ENCODE measurements at regions not wholly inside any gene's neighbourhood (a gene's known extent, or its start where the extent isn't known, plus 50 kb on each side); places are given as distances from the start of the nearest gene placed in this dataset.
A peak's percentile ranks its signal among the peaks of the same experiment; 100 is the strongest.

DNA sequence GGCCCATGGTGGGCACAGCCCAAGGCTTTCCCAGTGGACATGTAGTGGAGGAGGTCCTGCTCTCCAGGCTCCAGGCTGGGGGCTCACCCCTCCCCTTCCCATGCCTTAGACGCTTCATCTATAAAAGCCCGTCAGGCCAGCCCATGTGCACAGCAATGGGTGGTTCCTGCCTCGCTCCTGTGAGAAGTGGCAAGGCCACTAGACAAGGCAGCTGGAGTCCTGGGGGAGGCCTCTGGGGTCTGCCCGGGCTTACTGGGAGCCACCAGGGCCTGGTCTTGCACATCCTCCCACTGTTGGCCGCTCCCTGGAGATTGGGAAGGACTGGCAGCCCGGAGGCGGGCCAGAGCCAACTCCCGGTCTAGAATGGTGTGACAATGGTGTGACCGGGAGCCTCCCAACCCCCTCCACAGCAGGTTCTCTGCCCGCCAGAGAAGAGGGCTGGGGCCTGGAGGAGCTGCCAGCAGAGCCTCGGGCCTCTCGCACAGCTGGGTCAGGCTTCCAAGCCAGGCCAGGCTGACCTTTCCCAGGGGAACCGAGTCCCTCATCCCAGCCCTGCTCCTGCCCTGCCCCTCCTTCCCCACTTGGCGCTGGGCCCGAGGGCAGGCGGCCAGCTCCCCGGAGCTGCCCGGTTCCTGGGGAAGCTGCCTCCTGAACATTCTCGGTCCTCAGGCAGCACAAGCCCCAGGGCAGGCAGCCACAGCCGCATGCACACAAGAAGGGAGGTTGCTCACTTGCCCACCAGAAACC is 97.9 kb downstream of the RFLNA start:
- DNase-seq = no peak

DNA sequence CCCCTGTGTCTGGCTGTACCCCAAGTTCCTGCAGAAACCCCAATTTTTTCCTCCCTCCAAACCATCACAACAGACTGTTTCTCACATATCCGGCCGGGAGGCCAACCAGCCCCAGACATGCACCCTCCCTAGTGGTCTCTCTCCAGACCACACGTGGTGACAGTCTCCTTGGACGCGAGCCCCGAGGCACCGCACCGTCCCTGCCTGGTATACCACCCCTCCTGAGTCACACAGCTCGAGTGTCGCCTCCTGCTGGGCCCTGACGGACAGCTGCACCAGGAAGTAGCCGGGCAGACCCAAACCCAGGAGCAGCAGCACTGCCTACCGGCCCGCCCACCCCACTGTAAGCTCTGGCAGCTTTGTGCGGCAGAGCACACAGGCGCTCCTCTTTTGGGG is 97.4 kb downstream of the RFLNA start:
- peak; percentile 9 for DNase-seq

DNA sequence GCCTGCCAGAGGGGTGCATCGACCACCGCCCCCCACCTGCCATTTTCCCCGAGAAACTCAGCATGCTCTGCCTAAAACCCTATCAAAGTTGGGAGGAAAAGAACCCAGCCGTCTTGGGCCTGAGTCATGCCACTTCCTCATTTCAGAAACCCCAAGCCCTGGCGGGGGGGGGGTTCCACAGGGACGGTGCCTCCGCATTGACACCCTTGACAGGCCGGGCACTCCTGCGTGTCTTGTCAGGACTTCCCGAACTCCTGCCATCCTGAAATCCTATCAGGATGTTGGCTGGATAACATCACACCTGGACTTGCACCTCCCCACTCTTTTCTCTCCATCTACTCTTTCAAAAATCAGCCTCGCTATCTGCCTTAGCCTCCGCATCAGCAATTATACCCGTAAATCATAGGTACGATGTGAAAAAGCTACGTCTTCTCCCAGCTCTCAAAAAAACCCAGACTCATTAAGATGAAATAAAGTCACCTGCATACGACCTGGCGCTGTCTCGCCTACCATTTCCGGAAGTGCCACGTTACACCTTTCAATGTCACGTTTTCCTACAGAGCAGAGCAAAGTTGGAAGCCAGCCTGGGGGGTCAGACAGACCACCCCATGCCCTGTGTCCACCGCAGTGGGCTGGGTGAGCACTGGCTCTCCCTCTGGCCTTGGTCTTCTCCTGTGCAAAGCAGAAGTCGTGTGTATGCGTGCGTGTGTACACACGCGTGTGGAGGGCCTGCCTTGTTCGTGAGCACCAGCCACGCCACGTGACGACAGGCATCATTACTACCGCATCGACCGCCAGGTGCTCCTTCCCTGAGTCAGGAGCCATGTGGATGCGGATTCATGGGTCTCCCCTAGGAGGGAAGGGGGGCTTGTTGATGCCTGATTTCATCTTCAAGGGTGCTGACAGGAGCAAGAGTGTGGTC is 96.7 kb downstream of the RFLNA start:
- peak; percentile 94 for DNase-seq

DNA sequence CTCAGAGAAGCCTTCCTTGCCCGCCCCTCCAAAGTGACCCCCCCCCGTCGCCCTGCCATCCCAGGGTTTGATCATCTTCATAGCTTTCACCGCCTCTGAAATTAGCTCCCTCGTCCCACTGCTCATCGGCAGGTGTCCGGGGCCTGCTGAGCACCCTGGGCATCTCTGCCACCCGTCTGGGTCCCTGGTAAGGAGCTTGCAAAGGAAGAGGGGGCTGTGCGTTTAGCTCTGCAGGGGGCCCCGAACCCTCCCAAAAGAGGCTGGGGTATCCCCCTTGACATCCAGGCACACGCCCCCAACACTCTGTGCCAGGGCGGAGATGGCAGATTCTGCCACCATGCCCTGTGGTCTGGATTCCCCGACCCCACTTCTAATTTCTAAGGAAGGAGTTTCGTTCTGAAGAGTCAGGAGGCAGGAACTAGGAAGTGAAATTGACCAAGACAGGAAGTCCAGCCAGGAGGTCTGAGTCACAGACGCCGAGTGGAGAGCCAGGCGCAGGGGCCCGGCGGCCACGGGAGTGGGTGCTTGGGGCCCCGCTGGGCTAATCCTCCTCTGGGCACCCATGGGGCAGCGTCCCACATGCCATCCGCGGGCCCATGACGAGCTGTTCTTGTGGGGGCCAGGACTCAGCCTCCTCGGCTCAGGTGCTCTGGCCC is 95.7 kb downstream of the RFLNA start:
- peak; percentile 75 for DNase-seq

DNA sequence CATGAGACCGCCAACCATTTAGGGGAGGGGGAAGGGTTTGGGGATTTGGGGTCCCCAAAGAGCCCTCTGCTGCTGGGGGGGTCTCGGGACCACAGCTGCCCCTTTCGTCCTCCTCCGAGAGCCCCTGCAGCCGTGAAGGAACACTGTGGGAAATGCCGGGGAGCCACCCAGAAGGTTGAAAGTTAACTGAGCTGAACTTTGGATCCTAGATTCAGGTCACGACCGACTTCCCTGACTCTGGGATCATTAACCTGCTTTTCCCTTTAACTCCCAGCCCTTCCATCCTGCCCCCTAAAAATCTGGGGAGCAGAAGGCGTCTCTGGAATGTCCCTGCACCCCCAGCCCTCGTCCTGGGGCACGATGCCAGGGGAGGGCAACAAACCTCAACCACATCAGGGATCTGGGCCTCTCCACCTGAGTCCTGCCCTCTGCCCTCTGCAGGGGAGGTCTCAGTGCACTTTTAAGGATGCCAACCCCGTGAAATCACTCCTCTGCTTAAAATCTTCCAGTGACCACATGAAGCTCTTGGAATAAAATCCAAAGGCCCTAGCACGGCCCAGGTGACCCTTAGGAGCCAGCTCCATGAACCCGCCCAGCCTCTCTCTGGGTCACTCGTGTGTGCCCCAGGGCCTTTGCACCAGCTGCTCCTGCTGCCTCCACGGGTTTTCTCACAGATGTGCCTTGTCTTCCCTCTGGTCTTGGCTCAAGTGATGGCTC is 95.0 kb downstream of the RFLNA start:
- no peak for DNase-seq

DNA sequence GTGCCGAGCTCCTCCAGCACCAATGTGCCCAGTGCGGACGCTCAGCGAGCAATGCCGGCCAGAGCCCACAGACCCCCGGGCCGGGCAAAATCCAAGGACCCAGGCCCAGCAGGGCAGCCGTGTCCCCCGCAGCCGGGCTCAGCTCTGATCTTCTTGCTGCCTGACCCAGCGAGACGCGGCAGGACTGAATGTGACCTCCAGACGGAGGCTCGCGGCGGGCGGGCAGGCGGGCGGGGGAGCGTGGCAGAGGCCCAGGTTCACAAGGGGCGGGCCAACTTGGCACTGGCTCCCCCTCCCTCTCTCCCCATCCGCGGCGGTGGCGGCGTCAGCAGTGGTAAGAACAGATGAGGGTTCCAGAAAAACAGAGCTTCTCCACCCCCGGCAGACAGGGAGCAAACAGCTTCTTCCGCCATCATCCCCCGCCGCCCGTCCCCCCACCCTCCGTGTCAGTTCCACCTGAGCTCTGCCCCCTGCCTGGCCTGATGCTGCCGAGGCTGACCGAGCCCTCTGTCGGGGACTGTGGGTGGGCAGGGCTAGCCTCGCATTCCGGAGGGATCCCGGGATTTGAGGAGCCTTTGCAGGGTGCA is 94.3 kb downstream of the RFLNA start:
- no peak for DNase-seq

DNA sequence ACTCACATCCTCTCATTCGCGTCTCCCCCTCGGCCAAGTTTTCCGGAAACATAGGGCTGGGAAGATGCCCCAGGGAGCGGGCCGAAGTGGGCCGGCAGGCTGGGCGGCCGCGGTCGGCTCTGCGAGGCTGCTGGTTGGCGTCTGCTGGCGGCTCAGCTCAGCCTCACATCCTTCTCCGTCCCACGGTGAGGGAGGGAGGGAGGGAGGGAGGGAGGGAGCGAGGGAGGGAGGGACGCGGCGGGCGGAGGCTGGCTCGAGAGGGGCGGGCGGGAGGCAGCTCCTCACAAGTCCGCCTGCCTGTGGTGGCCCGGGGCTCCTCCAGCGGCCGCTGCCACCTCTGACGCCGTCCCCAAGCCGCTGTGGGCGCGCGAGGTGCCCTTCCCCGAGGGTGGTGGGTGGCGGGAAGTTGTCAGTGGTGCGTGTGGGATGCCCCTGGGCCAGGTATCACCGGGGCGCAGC is 93.8 kb downstream of the RFLNA start:
- no peak for DNase-seq

DNA sequence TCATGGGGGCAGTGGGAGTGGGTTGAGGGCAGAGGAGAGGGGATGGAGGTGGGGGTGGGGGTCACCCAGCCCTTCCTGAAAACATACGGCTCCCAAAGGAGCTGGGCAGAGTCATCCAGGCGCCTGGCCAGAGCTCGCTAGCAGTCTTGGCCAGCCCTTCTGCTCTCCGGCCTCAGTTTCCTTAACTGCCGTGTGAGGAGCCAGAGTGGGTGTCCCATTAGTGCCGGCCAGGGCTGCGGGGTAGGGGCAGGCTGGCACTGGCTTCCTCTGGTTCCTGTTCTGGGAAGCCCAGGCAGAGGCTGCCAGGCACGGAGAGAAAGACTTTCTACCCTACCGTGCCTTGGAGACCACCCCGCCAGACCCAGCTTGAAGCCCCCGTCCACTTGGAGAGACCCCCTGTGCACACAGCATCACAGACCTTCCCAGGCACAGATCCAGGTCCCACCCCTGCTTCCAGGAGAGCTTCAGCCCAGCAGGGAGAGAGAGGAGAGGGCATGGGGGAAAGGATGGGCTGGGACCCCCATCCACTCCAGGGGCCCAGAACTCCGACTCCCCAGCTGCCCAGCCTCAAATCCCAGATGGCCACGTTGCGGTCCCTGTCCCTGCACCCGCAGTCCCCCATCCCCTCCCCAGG is 93.3 kb downstream of the RFLNA start:
- no peak for DNase-seq

DNA sequence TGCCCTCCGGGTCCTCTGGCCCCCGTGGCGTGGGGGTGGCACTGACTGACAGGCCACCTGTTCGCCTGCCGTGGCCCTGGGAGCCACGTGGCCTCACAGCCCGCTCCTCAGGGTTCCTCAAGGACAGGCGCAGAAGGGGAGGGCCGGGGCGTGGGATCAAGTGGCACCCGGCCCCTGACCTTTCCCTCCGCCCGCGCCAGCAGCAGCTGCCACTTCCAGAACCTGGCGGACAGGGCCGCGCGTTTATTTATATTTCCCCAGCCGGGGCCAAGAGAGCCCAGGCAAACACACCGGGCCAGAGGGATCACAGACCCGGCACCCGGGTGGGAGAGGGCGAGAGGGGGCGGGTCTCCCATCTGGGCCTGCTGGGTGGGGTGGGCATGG is 92.6 kb downstream of the RFLNA start:
- no peak for DNase-seq

DNA sequence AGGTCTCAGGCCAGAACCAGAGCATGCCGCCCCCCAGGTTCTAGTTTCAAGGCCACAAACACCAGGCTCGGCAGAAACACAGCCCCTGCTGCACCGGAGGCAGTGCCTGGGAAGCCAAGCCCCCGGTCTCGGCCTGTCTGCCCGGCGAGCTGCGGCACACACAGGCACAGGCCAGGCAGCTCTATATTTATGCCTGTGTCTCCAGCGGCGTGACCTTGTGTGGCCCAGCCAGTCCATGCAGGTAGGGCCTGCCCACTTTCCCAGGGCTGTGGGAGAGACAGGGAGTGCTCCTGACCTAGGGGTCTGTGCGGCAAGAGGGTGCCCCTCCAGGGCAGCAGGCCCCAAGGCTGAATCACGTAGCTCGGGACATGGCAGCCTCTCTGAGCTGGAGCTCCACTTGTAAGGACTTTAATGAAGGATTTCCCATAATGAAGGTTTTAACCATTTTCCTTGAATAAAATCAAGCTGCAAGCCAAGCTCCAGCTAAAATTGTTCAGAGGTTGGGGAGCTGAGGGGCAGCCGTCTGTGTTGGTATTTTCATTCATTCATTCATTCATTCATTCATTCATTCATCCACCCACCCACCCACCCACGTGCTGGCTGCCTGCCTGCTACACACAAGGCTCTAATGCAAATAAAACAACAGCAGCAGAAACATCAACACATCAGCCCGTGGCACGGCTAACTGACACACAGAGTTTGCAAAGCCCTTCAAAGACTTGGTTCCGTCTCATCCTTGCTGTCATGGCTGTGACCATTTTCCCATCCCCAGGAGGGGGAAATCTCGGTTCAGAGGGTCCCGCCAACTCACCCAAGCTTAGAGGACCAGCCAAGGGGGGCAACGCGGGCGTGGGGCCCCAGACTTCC is 92.0 kb downstream of the RFLNA start:
- no peak for DNase-seq

DNA sequence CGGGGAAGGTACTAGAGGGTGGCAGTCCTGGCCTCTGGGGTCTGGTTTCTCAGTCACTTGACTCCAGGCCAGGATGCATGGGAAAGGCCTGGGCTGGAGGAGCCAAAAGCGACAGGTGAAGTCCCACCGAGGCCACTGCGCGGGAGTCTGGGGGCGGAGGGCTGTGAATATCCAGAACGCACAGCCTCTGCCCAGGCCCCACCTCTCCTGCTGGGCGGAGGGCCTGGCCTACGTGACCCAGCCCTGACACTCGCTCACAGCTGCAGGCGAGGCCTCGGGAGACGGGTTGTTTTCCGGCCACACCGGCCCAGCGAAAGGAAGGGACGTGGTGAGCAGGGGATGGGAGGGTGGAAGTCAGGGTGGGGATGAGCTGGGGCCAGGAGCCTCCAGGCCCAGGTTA is 91.2 kb downstream of the RFLNA start:
- DNase-seq = no peak

DNA sequence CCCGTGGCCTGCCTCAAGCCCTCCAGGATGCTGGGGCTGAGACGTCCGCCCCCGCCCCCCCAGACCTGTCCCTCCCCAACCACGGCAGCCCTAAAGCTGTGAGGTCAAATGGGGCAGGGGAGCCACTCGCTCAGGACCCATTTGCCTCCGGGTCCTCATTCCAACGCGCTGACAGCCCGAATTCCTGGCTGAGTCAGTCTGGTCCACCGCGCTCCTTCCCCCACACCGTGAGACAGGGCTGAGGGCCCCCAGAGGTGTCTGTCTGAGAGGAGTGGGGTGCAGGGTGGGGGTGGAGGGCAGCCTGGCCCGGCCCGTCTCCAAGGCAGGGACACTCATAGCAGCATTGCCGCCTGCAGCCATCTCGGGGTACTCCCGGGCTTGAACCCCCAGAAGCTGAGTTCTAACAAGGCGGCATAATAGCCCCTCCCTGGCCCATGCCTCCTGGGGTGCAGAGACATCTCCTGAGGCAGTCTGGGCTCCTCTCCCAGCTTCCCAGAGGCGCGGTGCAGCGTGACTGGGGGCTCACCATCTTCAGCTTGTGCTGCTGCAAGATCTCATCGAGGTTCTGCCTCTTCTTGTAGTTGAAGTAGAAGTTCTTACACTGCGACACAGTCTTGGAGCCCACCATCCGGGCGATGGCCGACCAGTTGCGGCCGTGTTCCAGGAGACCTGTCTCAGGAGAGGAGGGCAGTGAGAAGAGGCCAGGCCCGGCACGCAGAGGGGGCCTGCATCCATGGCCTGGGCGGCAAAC is 90.5 kb downstream of the RFLNA start:
- no peak for DNase-seq

DNA sequence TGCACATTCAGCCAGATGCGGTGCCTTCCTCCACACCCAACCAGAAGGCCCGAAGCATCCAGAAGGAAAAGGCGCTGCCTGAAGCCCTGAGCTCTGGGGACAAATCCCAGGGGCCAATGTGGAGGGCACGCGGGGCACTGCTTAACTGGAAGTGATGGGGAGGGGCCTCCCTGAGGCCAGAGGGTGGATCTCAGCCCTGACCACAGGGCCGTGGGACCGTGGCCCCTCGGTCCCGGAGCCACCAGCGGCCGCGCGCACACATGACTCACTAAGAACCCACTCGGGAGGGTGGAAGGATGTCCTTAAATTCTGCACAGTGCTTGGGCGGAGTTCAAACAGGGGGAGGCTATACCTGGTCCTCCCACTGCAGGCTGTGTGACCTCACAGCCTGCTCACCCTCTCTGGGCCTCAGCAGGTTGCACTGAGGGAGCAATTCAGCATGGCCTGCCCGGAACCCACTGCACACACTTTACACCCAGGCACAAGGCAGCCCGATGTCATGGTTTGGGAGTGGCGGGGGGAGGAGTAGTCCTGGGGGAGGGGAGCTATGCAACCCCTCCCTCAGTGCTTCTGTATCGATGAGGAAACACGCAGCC is 89.5 kb downstream of the RFLNA start:
- DNase-seq = no peak

DNA sequence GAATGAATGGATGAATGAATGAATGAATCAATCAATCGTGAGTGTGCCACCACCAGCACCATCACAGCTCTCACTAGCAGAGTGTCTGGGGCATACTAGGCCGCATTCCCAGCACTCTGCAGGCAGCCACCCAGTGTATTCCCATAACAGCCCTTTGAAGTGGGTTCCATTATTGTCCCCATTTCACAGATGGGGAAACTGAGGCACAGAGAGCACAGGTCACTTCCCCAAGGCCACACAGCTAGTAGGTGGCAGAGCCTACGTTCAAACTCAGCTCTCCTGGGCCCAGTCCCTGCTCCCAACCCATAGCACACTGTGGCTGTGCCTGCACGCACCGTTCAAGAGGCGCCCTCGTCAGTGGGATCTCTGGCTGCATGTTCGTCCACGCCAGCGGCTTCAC is 88.1 kb downstream of the RFLNA start:
- DNase-seq = no peak

DNA sequence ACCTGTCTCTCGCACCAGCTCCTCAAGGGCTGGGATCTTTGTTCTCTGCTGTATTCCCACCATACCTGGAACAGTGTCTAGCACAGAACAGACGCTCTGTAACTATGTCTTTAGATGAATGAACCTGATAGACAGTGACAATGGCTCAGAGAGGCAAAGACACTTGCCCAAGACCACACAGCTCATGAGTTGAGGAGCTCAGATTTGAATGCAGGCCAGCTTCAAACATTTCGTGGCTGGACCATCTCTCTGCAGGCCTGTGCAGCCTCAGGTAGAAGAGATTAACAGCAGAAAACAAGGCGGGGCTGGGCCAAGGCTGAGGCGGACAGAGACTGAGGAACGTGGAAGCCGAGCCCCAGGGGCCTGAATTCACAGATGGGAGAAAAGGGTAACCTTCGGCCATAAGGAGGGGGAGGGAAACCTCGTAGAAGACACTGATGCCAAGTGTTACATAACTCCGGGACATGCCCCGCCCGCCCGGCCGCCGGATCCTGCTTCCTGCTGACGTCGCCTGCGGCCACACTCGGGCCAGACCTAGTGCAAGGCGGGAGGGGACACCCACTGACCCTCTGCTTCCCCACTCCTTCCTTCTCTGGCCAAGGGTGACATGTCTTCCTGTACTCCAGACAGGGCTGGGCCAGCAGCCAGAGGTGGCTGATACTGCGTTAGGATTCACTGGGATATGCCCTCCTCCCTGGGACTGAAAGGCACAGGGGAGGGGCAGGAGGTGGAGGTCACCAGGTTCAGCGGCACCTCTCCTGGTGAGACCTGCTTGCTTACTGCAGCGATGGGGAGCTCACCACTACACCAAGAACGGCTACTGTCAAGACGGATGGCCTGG is 86.8 kb downstream of the RFLNA start:
- no peak for DNase-seq

DNA sequence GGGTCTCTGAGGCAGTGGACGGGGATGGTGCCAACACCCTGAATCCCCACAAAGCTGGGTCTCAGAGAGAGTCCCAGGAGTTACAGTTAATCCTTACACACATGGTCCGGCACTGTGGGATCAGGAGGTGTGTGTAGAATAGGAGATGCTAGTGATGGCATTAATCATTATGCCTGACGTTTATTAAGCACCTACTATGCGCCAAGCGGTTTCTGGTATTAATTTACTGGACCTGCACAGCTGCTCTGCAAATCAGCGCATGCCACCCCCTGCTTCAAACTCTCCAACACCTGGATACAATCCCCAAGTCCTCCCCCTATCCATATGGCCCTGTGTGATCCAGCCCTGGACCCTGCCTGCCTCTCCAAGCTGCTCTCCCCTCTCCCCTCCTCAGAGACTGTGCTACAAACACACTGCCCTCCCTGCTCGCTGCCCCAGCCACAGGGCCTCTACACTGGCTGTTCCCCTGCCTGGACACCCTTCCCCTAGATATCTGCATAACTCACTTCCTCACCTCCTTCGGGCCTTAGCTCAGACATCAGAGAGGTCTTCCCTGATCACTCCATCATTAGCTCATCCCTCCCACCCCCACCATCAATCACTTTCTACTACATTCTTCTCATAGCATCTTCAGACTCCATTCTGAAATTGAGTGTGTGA is 86.0 kb downstream of the RFLNA start:
- no peak for DNase-seq

DNA sequence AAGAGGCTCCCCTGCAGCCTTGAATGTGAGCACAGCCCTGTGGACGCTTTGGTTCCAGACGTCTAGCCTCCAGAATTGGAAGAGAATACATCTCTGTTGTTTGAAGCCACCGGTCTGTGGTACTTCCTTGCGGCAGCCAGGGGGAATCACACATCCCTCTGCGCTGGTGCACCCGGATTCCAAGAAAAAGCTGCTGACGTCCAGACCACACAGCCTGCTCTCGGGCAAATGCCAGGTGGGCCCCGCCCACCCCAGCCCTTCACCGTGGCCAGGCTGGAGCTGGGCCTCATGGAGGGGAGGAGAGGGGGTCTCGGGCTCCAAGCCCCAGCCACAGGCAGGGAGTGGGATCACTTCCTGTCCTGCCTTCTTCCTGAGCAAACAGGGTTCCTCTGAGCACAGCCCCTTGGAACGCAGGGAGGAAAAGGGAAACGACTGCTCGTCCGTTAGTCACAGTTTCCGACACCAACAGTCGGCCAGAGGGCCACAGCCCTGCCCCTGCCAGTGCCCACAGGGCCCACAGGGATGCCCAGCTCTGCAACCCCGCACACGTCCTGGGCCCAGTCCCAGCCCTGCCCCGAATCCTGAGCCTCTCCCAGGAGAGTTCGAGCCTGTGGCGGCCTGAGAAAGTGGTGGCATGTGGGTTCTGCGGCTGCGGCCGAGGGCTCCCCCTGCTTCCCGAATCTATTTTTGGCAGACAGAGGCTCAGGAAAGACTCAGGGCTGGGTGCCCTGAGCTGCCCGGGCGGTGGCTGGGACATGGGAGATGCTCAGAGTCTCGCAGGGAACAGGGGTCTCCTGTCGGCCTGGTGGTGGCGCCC is 85.3 kb downstream of the RFLNA start:
- DNase-seq = no peak
